HepG2 (cell line): ENCODE measurements at regions not wholly inside any gene's neighbourhood (a gene's known extent, or its start where the extent isn't known, plus 50 kb on each side); places are given as distances from the start of the nearest gene placed in this dataset.

Experiments used
- IKZF1 ChIP-seq: fragments of 450-650 bp; IDR thresholded peaks from 2 replicates; pipeline ENCODE4 v1.7.1; 2016
- RNF2 ChIP-seq: fragments of 450-650 bp; conservative IDR thresholded peaks from 2 replicates; pipeline ENCODE4 v1.6.1; 2016; ENCODE audit warnings: low read depth
- SAP130 ChIP-seq: IDR thresholded peaks from 2 replicates; pipeline ENCODE4 v1.6.1; 2016; ENCODE audit warnings: low read depth
- ZNF274 ChIP-seq: sonication (generic); formaldehyde crosslinking; IDR thresholded peaks from 2 replicates; pipeline ENCODE4 v1.5.1; 2020; ENCODE audit warnings: mild to moderate bottlenecking, missing genetic modification reagents
- TF ChIP-seq, protein P1 (sequence below): sonication (generic); formaldehyde crosslinking; IDR thresholded peaks from 2 replicates; pipeline ENCODE4 v1.8.1; 2023; ENCODE audit warnings: mild to moderate bottlenecking, moderate library complexity, missing genetic modification reagents

DNA sequence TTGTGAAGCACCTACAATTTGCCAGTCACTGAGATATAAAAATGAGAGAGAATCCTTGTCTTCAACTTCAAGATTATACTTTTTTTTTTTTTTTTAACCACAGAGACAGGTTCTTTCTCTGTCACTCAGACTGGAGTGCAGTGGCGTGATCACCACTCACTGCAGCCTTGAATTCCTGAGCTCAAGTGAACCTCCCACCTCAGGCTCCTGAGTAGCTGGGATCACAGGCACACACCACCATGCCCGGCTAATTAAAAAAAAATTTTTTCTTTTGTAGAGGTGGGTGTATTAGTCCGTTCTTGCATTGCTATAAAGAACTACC lies 51.6 kb upstream of the PMEPA1 start:
- TF ChIP-seq RNF2 (no peak), SAP130 (CRISPR knock-in tag) (no peak), IKZF1 (no peak), ZNF274 (CRISPR knock-in tag) (no peak)
- TF ChIP-seq, protein P1, sequence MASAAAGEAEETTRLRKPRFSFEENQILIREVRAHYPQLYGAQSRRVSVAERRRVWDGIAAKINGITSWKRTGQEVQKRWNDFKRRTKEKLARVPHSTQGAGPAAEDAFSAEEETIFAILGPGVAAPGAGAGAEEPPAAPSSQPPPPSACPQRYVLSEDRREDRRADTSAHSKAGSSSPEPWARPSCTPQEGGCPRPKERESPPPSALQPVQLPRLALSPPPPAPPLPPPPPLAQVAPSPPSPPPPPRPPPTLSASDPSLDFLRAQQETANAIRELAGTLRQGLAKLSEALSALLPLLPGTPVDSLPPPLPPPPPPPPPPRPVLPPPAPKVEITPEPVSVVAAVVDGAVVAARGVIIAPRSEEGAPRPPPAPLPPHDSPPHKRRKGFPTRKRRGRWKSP: no peak
